Activated B cell treated with CpG ODN at 0.5 μM for 24 hours (primary cell): ENCODE measurements at regions not wholly inside any gene's neighbourhood (a gene's known extent, or its start where the extent isn't known, plus 50 kb on each side); places are given as distances from the start of the nearest gene placed in this dataset.

Source experiments
- ATAC-seq: fragments of 200-7000 bp; cut with Tn5 transposase; one replicate; pipeline ENCODE4 v1.10.0; 2021; ENCODE audit warnings: low read depth, mild to moderate bottlenecking, moderate library complexity
- CTCF ChIA-PET: fragments of 350-600 bp; sonication (Branson Sonifier 250); formaldehyde crosslinking; loops from one replicate; lab custom pipeline; 2021; ENCODE audit warnings: antibody characterized with exemption; lab: Charles Lee
- POLR2A ChIA-PET: fragments of 350-600 bp; sonication (Branson Sonifier 250); formaldehyde crosslinking; loops from one replicate; lab custom pipeline; 2021; ENCODE audit warnings: antibody characterized with exemption; lab: Charles Lee
- DNase-seq: peaks from one replicate; pipeline ENCODE4 v3.0.0; 2022
- H3K27ac Mint-ChIP-seq: one replicate; pipeline ENCODE4 v1.8.0; 2020; ENCODE audit warnings: mixed read lengths
- H3K27me3 Mint-ChIP-seq: one replicate; pipeline ENCODE4 v1.8.0; 2021; ENCODE audit warnings: mixed read lengths
- H3K36me3 Mint-ChIP-seq: one replicate; pipeline ENCODE4 v1.8.0; 2021; ENCODE audit warnings: low read depth, mixed read lengths
- H3K4me1 Mint-ChIP-seq: one replicate; pipeline ENCODE4 v1.8.0; 2021; ENCODE audit warnings: mixed read lengths
- H3K4me3 Mint-ChIP-seq: one replicate; pipeline ENCODE4 v1.8.0; 2020; ENCODE audit warnings: mild to moderate bottlenecking, mixed read lengths
- H3K9me3 Mint-ChIP-seq: one replicate; pipeline ENCODE4 v1.8.0; 2020; ENCODE audit warnings: mixed read lengths
- CTCF ChIP-seq: fragments of 200-600 bp; IDR thresholded peaks from one replicate; pipeline ENCODE4 v1.8.0; 2022; ENCODE audit warnings: antibody characterized with exemption, mild to moderate bottlenecking
- intact Hi-C: fragments of 100-400 bp; cut with micrococcal nuclease; formaldehyde crosslinking; loops from one replicate; pipeline ENCODE4 v1.15.1; 2024

GRCh38 chr3:4225005-4225471, 78.1 kb upstream of the SETMAR start:
- Mint-ChIP-seq H3K4me1 (peaks cover 13% of the 10 kb centered on the region), H3K36me3 (no peaks in the 10 kb centered on the region), H3K27me3 (no peaks in the 10 kb centered on the region), H3K27ac (no peak overlapping the region), H3K4me3 (no peak overlapping the region), H3K9me3 (no peaks in the 10 kb centered on the region)
- ChIA-PET POLR2A (no interaction called here), CTCF (no interaction called here)
- DNase-seq (no peak), ATAC-seq (no peak)
- intact Hi-C loops = no loop called here
- no peak for TF ChIP-seq CTCF

- ATAC-seq (no peak), DNase-seq (no peak)
- POLR2A ChIA-PET = no interaction called here
- Mint-ChIP-seq H3K4me1 (no peaks in the 10 kb centered on the region), H3K27me3 (no peaks in the 10 kb centered on the region), H3K27ac (no peak overlapping the region), H3K9me3 (no peaks in the 10 kb centered on the region), H3K36me3 (no peaks in the 10 kb centered on the region), H3K4me3 (no peak overlapping the region)
- intact Hi-C loops = no loop called here
- CTCF ChIA-PET = no interaction called here
- no peak for TF ChIP-seq CTCF
Measured at GRCh38 chr3:4228295-4228694, 74.9 kb upstream of the SETMAR start.

- no peak overlapping the region for H3K27ac Mint-ChIP-seq
- no peaks in the 10 kb centered on the region for H3K36me3 Mint-ChIP-seq
- ATAC-seq (no peak), DNase-seq (no peak)
- no peak overlapping the region for H3K4me3 Mint-ChIP-seq
- TF ChIP-seq CTCF = no peak
- ChIA-PET CTCF (no interaction called here), POLR2A (no interaction called here)
- H3K4me1 Mint-ChIP-seq = peaks cover 20% of the 10 kb centered on the region
- no peaks in the 10 kb centered on the region for H3K27me3 Mint-ChIP-seq
- no peaks in the 10 kb centered on the region for H3K9me3 Mint-ChIP-seq
- intact Hi-C loops = no loop called here
Measured at GRCh38 chr3:4231041-4231440, 72.1 kb upstream of the SETMAR start.

GRCh38 chr3:4232798-4233197, 70.4 kb upstream of the SETMAR start:
- CTCF ChIA-PET = no interaction called here
- Mint-ChIP-seq H3K4me3 (no peak overlapping the region), H3K27me3 (no peaks in the 10 kb centered on the region), H3K27ac (no peak overlapping the region), H3K9me3 (peaks cover 5% of the 10 kb centered on the region), H3K36me3 (no peaks in the 10 kb centered on the region), H3K4me1 (peaks cover 21% of the 10 kb centered on the region)
- TF ChIP-seq CTCF = no peak
- DNase-seq (no peak), ATAC-seq (no peak)
- intact Hi-C loops = no loop called here
- POLR2A ChIA-PET = no interaction called here

GRCh38 chr3:4233488-4233887, 69.7 kb upstream of the SETMAR start:
- no peaks in the 10 kb centered on the region for H3K27me3 Mint-ChIP-seq
- DNase-seq = no peak
- no peak overlapping the region for H3K27ac Mint-ChIP-seq
- no peak for ATAC-seq
- peaks cover 21% of the 10 kb centered on the region for H3K4me1 Mint-ChIP-seq
- no peak overlapping the region for H3K4me3 Mint-ChIP-seq
- intact Hi-C loops = no loop called here
- CTCF ChIA-PET = no interaction called here
- no peaks in the 10 kb centered on the region for H3K36me3 Mint-ChIP-seq
- POLR2A ChIA-PET = no interaction called here
- H3K9me3 Mint-ChIP-seq = peaks cover 7% of the 10 kb centered on the region
- TF ChIP-seq CTCF = no peak
